Left ventricle myocardium inferior (tissue), 1 donor: ENCODE measurements at regions not wholly inside any gene's neighbourhood (a gene's known extent, or its start where the extent isn't known, plus 50 kb on each side); places are given as distances from the start of the nearest gene placed in this dataset.

ENCODE experiments used
- DNase-seq: peaks from one replicate; pipeline ENCODE4 v3.0.0-alpha.2; 2020
- H3K27ac ChIP-seq: fragments of 200-600 bp; replicated peaks from 2 replicates; pipeline ENCODE4 v1.8.0; 2021
- H3K27me3 ChIP-seq: fragments of 200-600 bp; 2 replicates; pipeline ENCODE4 v1.8.0; 2021; ENCODE audit warnings: low read depth
- H3K36me3 ChIP-seq: fragments of 200-600 bp; 2 replicates; pipeline ENCODE4 v1.8.0; 2021
- H3K4me1 ChIP-seq: fragments of 200-600 bp; 2 replicates; pipeline ENCODE4 v1.8.0; 2021
- H3K4me3 ChIP-seq: fragments of 200-600 bp; 2 replicates; pipeline ENCODE4 v1.8.0; 2021; ENCODE audit warnings: mild to moderate bottlenecking, moderate library complexity
- H3K9me3 ChIP-seq: fragments of 200-600 bp; replicated peaks from 2 replicates; pipeline ENCODE4 v1.8.0; 2021
- CTCF ChIP-seq: fragments of 200-600 bp; IDR thresholded peaks from 2 replicates; pipeline ENCODE4 v1.8.0; 2021; ENCODE audit warnings: antibody characterized with exemption, mild to moderate bottlenecking, borderline replicate concordance
- intact Hi-C: fragments of 100-400 bp; cut with micrococcal nuclease; formaldehyde crosslinking; loops from one replicate; pipeline ENCODE4 v1.11.0; 2022
- donor health status: DM: no; HTN: yes; CAD: no; lungs with severe emphysema.

- no peaks in the 10 kb centered on the region for H3K4me1 ChIP-seq
- no peaks in the 10 kb centered on the region for H3K36me3 ChIP-seq
- intact Hi-C loops, result no loop called here
- no peaks in the 10 kb centered on the region for H3K9me3 ChIP-seq
- H3K27ac ChIP-seq, result no peak overlapping the region
- H3K27me3 ChIP-seq, result peaks cover under 1% of the 10 kb centered on the region
- TF ChIP-seq CTCF, result no peak
- no peak overlapping the region for H3K4me3 ChIP-seq
- no peak for DNase-seq
Measured at GRCh38 chr4:26223155-26223554, 97.7 kb upstream of the RBPJ start.

- Histone ChIP-seq H3K9me3 (no peaks in the 10 kb centered on the region), H3K4me3 (no peak overlapping the region), H3K27ac (no peak overlapping the region), H3K4me1 (no peaks in the 10 kb centered on the region), H3K27me3 (peaks cover 4% of the 10 kb centered on the region), H3K36me3 (no peaks in the 10 kb centered on the region)
- intact Hi-C loops, result no loop called here
- TF ChIP-seq CTCF, result no peak
- no peak for DNase-seq
Measured at GRCh38 chr4:26226629-26227376, 94.0 kb upstream of the RBPJ start.

GRCh38 chr4:26227601-26228229 lies 93.1 kb upstream of the RBPJ start:
- TF ChIP-seq CTCF, result no peak
- Histone ChIP-seq H3K36me3 (no peaks in the 10 kb centered on the region), H3K9me3 (no peaks in the 10 kb centered on the region), H3K27ac (no peak overlapping the region), H3K4me1 (no peaks in the 10 kb centered on the region), H3K27me3 (peaks cover 4% of the 10 kb centered on the region), H3K4me3 (no peak overlapping the region)
- intact Hi-C loops, result no loop called here
- no peak for DNase-seq

- no peaks in the 10 kb centered on the region for H3K9me3 ChIP-seq
- TF ChIP-seq CTCF, result no peak
- H3K36me3 ChIP-seq, result no peaks in the 10 kb centered on the region
- no peak overlapping the region for H3K4me3 ChIP-seq
- DNase-seq, result no peak
- H3K4me1 ChIP-seq, result no peaks in the 10 kb centered on the region
- intact Hi-C loops, result no loop called here
- H3K27me3 ChIP-seq, result peaks cover 4% of the 10 kb centered on the region
- H3K27ac ChIP-seq, result no peak overlapping the region
Measured at GRCh38 chr4:26228883-26229282, 91.9 kb upstream of the RBPJ start.

GRCh38 chr4:26229974-26230373 lies 90.8 kb upstream of the RBPJ start:
- Histone ChIP-seq H3K36me3 (no peaks in the 10 kb centered on the region), H3K4me1 (no peaks in the 10 kb centered on the region), H3K27me3 (peaks cover 4% of the 10 kb centered on the region), H3K4me3 (no peak overlapping the region), H3K9me3 (no peaks in the 10 kb centered on the region), H3K27ac (no peak overlapping the region)
- no peak for TF ChIP-seq CTCF
- no peak for DNase-seq
- intact Hi-C loops, result no loop called here
